Inflammatory macrophage treated with lipopolysaccharide for 4 hours (primary cell): ENCODE measurements at regions not wholly inside any gene's neighbourhood (a gene's known extent, or its start where the extent isn't known, plus 50 kb on each side); places are given as distances from the start of the nearest gene placed in this dataset.

Experiments
- DNase-seq: peaks from one replicate; pipeline ENCODE4 v3.0.0-alpha.2; 2020

DNA sequence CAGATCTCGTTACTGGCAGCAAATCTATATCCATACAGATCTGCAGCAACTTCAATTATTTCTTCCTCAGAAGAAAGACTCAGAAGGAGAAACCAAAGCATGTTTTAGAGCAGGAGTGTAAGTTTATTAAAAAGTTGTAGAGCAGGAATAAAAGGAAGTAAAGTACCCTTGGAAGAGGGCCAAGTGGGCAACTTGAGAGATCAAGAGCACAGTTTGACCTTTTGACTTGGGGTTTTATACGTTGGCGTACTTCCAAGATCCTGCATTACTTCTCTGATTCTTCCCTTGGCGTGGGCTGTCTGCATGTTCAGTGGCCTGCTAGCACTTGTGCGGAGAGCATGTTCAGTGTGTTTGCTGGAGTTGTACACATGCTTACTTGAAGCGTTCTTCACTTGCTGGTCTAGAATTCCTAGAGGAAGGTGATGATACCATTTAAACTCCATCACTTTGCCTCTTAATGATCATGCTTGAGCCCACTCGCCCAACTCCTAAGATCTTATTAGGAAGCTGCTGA lies 1114.7 kb upstream of the PABPC4L start:
- DNase-seq, result no peak

DNA sequence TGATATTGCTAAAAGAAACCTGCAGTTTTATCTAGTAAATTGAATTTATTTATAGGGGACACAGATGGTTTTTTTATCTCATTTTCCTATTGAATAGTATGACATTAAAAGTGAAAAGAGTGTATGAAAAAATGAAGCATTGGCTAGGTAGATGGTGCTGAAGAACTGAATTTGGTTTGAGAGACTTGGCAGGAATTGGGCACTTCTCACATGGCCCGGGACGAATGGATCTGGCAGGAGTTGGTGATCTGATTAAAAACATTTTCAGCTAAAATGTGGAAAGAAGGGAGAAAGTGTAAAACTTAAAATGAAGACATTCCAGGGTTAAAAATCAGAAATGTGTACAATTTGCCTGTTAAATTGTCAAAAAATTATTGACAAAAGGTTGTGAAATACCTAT lies 1088.5 kb upstream of the PABPC4L start:
- no peak for DNase-seq

DNA sequence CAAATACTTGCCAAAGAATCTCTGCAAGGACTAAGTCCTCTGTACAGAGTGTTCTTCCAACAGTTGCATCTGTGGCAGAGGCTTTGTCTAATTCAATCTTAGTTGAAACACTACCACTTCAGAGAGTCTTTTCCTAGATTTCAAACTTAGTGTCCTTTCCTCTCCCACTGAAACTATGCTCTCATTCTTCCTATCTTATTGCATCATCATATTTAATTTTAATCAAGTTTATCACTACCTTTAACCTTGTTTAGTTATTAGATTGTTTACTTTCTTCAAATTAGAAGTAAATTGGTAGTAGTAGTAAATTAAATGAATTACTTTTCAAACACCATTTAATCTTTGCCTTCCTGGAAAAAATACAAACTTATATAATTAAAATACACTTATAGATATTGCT lies 1082.3 kb upstream of the PABPC4L start:
- DNase-seq, result no peak

DNA sequence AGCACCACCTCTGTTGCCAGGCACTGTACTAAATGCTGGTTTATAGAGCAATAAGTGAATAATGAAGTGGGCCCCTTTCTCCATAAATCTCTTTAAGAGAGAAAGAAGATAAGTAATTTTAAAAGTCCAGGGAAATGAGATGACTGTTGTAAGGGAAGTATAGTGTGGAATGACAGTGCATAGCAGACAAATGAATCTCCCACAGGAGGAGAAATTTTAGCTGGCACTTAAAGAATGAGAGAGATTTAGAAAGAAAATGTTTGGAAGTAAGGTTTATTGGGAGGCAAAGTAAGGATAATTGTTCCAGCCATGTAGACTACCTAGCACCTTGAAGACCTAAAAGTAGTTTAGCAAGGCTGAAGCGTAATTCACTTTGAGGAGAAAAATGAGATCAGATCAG lies 1081.1 kb upstream of the PABPC4L start:
- DNase-seq, result no peak

DNA sequence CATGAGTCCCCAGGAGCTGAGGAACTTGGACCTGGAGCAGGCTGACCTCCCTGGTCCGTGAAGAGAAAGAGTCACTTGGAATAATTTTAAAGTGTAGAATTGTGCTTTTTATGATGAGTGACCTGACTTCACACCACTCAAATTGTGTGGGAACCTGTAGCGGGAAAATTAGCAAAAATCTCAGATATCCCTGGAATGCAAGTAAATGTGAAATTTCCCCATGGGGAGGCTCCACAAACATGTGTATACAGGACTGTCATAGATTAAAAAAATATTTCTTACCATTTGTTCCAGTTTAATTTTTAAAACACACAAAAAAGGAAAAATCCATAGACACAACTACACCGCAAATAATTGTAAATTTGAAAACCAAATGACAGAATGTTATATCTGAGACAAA lies 1079.6 kb upstream of the PABPC4L start:
- DNase-seq, result no peak

DNA sequence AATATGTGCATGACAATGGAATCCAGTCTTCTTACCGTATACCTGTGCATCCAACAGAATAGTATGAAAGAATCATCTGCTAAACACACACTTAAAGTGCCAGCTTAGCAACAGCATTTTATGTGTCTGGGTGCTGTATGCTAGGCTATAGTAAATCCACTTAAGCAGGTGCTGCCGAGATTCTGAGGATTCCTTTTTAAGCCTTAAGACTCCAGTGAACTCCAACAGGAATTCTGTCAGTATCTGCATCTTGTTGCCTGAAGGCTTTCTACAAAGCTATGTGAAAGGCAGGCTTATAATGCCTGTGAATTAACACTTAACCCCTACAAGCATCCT lies 1076.4 kb upstream of the PABPC4L start:
- no peak for DNase-seq

DNA sequence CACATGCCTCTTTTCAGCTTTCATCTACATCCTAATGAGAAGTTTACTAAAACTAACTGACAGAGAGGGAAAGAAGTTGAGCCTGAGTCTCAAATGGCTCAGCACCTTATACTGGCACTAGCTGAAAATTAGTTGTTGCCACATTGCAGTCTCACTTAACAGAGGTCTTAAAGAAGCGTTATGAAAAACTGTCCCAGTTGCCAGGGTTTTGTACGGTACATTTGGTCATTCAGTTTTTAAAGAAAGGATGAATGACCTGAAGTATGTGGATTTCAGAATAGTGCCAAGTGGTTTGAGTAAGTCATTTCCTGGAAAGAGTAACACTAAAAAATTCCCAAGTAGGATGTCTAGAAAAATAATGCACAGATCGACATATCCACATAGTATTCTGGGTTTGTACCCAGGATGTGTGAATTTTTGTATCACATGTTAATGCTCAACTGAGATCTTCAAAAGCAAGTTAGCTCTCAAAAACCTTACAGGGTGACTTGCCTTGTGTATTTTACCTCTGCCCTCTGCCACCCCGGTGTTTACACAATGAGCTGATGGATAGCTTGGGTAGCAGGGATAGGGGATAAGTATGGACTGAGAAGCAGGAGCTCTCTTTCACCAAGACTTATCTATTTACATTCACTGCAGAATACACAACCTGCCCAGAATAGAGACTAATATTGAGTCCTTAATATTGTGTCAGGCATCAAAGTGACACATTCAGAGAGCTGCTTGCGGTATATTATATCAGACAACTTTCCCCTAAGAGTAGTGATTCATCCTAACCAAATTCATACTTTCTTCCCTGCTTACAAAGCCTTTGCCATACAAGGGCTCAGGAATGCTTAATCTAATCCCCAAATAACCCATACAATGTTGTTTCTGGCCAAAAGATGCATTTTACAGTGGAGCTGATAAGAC lies 1075.7 kb upstream of the PABPC4L start:
- no peak for DNase-seq

DNA sequence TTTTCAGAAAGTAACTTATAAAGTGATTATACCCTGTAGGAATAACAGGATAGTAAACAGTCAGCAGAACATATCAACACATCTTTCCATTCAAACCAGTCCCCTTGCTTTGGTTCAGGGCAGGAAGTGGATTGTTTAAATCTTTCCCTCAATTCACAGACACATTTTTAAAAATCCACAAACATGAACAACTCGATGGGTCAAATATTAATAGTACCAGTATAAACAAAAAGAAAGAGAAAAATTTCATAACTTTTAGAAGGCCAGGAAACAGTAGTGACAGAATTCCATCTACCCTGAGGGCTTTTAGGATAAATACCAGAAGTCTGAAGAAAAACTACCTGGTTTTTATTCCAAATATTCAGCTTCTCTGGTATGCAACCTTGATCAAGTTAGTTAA lies 1072.8 kb upstream of the PABPC4L start:
- no peak for DNase-seq

DNA sequence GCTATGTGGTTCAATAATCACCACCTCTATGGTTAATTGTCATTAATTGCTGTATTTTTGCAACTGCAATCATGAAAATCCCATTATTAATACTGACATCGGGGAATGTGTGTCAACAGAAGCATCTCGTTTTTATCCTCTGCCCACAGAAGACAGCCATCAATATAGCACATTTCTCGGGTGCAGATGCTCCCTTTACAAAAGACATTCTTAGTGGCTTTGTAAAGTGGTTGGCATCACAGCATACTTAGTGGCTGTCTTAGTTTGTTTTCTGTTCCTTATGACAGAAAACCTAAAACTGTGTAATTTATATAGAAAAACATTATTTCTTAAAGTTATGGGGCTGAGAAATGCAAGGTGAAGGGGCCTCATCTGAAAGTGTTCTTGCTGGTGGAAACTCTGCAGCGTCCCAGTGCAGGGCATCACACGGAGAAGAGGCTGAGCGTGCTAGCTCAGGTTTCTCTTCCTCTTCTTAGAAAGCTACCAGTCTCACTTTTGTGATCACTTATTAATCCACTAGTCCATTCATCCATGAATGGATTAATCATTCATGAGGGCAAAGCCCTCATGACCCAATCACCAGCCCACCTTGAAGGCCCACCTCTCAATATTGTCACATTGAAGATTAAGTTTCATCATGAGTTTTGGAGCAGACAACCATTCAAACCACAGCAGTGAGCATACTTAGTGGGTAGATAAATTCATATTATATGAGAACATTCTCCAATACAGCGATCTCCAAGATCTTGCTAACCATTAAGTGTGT lies 1067.7 kb upstream of the PABPC4L start:
- DNase-seq, result no peak

DNA sequence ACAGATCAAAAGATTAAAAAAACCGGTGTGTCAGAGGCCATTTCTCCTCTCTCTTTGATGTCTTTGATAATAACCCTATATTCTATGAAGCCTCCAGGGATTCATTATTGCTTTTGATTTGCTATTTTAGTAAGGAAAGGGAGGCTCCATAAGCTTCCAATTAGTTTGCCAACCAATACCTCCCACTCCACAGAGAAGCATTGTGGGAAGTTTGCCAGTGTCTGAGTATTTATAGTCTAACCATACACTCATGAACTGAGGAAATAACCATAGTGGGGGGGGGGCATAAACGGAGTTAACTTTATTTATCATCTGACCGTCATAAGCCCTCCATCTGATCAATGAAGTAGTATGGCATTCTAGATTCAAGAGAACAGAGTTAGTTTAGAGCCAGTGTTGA lies 1066.8 kb upstream of the PABPC4L start:
- DNase-seq, result no peak

DNA sequence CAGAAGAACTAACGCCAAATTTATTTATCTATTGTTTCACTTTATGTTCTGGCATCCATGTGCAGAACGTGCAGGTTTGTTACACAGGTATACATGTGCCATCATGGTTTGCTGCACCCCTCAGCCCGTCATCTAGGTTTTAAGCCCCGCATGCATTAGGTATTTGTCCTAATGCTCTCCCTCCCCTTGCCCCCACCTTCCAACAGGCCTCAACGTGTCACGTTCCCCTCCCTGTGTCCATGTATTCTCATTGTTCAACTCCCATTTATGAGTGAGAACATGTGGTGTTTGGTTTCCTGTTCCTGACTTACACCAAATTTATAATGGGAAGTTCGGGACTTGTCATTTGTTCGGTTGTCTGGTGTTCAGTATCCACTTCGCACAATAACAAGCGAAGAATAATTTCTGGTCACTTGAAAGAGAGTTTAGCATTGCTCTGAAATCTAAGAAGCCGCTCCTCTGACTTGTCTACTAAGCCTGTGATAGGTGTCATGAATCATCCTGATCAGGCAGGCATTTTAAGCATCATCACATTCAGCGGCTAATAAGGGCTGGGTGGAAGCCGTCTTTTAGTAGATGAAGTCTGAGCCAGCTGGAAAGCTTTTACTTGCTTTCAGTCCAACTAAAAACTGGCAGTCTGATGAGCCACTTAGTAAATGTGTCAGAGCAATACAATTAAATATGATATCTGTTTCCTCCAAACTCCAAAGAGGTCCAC lies 1065.7 kb upstream of the PABPC4L start:
- no peak for DNase-seq

DNA sequence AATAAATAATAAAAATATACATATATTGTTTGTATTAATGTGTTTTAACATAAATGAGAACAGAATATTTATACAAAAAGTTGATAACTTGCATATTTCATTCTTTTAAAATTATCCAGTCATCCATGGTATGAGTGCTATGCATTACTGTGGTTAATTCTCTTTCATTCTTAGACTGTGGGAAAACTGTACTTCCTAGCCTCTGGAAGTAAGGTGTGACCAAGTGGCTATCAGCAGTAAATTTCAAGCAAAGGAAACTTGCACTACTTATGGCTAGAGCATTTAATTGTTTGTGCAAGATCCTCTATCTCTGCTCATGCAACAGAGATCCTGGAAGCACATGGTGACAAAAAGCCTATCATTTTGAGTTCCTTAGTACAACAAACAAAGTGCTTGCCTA lies 1054.5 kb upstream of the PABPC4L start:
- no peak for DNase-seq

DNA sequence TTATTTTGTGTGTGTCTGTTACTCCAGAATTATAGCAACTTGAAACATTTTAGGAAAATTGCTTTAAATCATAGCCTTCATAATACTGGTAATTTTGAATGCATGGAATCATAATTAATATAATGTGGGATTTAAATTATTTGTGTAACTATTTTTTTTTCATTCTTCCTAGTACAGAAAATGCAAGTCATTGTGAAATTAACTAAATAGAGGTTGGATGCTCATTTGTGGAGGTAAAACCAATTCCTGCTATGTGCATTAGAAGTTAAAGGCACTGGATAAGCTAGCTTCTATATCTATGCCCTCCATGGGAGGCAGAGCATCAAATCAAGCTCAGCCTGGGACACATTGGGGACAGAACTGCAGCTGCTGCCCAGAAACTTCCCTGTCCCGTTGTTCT lies 1048.5 kb upstream of the PABPC4L start:
- DNase-seq, result no peak

DNA sequence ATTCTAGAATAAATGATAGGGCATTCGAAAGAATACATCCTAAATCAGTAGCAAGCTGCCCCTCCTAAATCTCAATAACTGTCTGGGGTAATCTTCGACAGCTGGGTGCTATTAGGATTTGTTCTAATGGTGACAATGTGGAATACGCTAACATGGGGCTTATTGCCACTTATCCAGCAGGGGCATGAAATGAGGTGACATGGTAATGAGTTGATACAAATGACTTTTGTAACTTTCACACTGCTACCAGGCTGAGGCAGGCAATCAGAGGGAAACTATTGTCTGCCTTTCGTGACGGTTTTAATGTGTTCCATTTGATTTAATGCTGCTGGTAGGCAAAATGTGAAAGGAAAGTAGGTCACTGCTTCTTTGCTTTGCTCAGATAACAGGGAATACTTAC lies 1047.4 kb upstream of the PABPC4L start:
- DNase-seq, result no peak

DNA sequence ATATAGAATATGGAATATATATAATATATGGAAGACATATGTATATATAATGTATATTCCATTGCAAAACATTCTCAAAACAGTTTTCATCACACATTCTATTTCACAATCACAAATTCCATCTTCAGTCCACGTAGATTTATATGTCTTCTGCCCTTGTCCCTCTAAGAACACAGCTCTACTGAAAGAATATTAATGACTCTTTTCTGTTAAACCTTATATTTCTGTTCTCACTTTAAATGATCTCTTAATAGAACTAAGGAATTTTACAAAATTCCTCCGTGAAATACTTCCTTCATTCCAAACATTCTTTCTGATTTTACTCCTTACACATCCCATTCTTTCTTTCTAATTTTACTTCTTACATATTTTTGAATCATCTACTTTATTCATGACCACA lies 1043.1 kb upstream of the PABPC4L start:
- DNase-seq, result no peak

DNA sequence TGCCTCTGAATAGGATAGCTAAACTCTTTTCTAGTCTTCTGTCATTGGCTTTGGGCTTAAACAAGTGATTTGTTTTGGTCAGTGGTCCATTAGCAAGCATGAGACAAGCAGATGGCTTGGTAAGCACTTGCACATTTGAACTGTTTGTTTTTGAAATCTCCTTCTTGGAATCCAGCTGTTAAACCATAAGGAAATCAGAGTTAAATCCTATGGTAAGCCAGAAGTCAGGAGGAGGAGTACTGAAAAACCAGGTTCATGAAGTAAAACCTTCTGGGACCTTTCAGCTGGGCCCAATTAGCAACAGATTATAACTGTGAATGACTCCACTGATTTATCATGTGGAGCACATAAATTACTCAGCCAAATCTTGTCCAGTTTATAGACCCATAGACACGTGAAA lies 1042.5 kb upstream of the PABPC4L start:
- DNase-seq, result no peak

DNA sequence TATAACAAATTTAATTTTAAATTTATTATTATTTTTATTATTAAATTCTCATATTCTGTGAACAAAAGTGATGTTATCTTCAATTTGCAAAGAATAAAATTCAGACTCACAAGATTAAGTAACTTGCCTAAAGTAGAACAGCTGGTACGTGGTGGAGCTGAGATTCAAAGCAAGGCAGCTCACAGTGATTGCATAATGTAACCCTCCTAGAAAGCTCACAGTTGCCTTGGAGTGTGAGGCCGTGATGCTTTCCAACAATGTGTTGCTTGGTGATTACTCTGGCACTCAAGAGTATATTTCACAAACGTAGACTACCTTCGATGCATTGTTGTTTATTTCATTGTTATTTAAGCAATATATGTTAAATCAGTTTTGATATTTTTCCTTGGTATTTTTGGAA lies 1039.2 kb upstream of the PABPC4L start:
- DNase-seq, result no peak

DNA sequence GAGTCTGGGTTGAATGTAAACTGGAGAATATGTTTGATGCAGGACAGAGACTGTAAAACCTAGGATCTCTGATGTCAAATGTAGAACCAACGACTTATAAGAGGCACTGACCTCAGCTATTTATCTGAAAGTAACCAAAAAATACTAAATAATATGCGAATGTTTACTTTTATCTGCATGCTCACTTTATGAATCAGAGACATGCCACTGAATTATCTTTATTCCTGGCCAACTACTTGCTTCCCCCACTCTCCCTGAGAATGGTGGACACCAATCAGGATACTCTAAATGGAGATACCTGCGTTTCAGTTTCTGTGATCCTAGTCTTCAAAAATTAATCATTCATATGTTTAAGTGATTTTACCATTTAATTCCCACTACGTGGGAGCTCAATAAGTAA lies 1038.4 kb upstream of the PABPC4L start:
- no peak for DNase-seq

DNA sequence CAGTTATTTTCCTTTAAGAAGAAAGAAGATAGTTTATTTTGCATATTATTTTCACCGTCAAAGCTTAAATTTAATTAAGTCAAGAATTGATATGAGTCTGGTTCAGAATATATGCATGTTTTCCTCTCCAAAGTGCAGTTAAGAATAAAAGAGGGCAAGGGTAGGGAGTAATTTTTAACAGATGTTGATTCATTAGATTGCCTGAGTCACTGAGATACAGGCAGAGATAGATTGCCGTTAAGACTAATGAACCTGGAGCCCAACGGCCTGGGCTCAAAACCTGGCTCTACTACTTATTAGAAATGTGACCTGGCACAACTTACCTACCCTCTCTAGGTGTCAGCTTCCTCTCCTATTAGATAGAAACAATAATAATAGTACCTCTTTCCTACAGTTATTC lies 1037.4 kb upstream of the PABPC4L start:
- no peak for DNase-seq

DNA sequence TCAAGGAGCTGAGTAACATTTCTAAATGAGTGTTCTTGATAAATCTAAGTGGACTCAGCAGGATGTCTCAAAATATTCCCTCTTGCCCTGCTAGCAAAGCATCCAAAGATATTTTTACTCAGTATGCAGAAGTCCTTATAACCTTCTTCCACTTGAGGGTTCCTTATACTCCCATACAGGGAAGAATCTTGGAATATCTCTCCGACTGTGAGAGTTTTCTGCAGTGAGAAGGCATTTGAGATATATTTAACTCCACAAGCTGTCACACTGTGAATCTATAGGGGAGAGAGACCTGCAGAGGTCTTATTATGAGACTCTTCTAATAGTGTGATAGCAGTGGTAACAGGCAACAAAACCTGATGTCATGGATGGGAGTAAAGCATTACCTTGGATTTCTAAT lies 1034.5 kb upstream of the PABPC4L start:
- no peak for DNase-seq

DNA sequence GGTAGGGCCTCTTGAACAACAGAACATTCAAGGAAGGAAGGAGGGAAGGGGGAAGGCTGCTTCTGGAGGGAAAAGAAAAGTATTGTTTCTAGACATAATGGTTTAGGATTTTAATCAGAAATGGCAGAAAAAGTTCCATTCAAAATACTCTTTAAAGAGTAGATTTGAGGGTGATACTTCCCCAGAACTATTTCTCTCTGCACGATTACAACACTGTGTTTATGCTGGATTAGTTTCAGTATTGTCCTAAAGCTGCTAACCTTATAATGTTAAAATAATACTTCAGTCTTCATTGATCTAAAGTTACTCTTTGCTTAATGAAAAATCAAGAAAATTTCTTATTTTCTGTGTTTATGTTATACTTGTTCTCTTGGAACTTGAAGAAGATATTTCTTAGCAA lies 1026.3 kb upstream of the PABPC4L start:
- no peak for DNase-seq

DNA sequence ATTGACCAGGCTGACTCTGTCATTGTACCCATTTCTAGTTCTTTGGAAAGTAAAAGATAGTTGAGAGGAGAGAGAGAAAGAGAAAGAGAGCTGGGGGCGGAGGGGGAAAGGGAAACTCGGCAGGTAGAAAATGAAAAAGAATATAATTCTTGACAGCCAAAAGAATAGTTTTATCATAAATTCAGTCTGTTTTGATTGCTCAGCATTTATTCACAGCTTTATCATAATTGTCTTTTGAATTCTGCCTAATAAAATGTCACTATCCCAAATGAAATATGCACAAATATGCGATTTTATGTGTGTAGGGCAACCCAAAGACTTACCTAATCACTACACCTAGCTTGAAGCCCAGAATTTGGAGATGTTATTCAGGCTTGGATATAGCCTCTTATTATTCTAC lies 1024.0 kb upstream of the PABPC4L start:
- DNase-seq, result no peak

DNA sequence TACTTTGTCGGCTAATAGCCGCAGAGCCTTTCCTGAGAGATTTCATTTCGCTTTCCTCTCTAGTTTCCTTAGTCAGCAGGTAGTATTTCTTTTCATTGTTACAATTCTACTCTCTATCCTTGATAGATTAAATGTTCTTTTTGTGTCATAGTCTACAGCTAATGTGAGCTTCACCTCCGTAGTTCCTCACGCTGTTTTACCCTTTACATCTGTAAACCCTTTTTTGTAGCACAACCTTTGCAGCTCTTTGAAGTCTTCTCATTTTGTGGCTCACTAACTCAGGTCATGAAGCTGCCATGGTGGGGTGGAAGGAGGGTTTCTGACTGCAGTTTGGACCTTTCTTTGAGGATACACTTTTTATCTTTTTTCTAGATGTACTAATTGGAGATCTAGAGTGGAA lies 1008.8 kb upstream of the PABPC4L start:
- DNase-seq, result no peak

DNA sequence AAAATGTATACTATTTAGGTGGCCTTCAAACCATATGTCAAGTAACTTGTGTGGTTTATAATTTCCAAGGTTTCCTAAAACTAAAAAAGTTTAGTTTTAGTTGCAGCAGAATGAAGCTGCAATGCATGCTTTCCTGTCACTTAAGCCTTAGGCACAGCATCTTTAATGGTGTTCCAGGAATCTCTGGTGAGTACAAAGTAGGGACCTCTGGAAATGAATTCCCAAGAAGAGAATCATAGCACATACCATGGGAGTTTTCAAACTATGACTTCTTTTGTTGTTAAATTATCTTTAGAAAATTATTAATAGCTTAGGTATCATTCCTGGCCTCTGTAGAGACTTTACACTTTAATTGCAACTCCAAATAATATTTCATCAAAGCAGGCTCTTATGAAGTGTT lies 1005.9 kb upstream of the PABPC4L start:
- DNase-seq, result no peak
